Adrenal gland (tissue), 9 donors: ENCODE measurements at regions not wholly inside any gene's neighbourhood (a gene's known extent, or its start where the extent isn't known, plus 50 kb on each side); places are given as distances from the start of the nearest gene placed in this dataset.

Source experiments
- DNase-seq, 7 donors: peaks; one replicate each; pipeline ENCODE4 v3.0.0-alpha.2; 2019 to 2020
- H3K27ac ChIP-seq, 5 donors: fragments of 200-600 bp; sonication (generic) in 4 of 5; 1 replicate in 3 of 5; 2 replicates in 2 of 5; pipeline versions ENCODE4 v1.5.1 to v1.8.0; 2016 to 2020; ENCODE audit warnings: mild to moderate bottlenecking in 1 of 5
- H3K27me3 ChIP-seq: fragments of 200-600 bp; 2 replicates; pipeline ENCODE4 v1.8.0; 2021
- H3K36me3 ChIP-seq, 2 donors: fragments of 200-600 bp; replicated peaks in 1 of 2; 1 replicate in 1 of 2; 2 replicates in 1 of 2; pipeline versions ENCODE4 v1.5.1 to v1.8.0; 2018 to 2022
- H3K4me1 ChIP-seq, 2 donors: fragments of 200-600 bp; replicated peaks in 1 of 2; 1 replicate in 1 of 2; 2 replicates in 1 of 2; pipeline versions ENCODE4 v1.5.1 to v1.8.0; 2018 to 2021
- H3K4me3 ChIP-seq, 4 donors: fragments of 200-600 bp; sonication (generic) in 3 of 4; one replicate each; pipeline ENCODE4 v1.5.1; 2016 to 2018
- H3K9me3 ChIP-seq, 3 donors: fragments of 200-600 bp; sonication (generic) in 1 of 3; replicated peaks in 1 of 3; 1 replicate in 2 of 3; 2 replicates in 1 of 3; pipeline versions ENCODE4 v1.5.1 to v1.8.0; 2016 to 2021
- POLR2A ChIP-seq, 2 donors: fragments of 450-650 bp; IDR thresholded peaks; one replicate each; pipeline ENCODE4 v1.6.1; 2017; ENCODE audit warnings: antibody characterized with exemption in 2 of 2, mild to moderate bottlenecking in 2 of 2, moderate library complexity in 1 of 2
- WGBS, 4 donors: extraction: QIAGEN DNeasy Blood & Tissue Kit in 2 of 4; methylation state at CpG; one replicate each; pipeline versions ENCODE4 v1.1.5 to v1.1.7; 2013 to 2017; 5-methylcytosine and 5-hydroxymethylcytosine counted together
- intact Hi-C, 2 donors: fragments of 100-400 bp; cut with DNase I; formaldehyde crosslinking; loops; one replicate each; pipeline versions ENCODE4 v1.14.1 to v1.15.0; 2022 to 2023
- TF ChIP-seq, protein P1 (sequence below), 6 experiments: fragments of 450-650 bp in 4 of 6; fragments of 200-600 bp in 2 of 6; sonication (generic) in 1 of 6; IDR thresholded peaks; 1 replicate in 5 of 6; 2 replicates in 1 of 6; pipeline versions ENCODE4 v1.5.1 to v1.8.0; 2016 to 2021; ENCODE audit warnings: antibody characterized with exemption in 6 of 6, mild to moderate bottlenecking in 2 of 6, moderate library complexity in 1 of 6
- donor health status: healthy with polysubstance abuse.
- donor health status: Bipolar disorder and iron deficiency.
- donor health status: DM: yes; HTN: yes; CAD: no.
- donor health status: DM: no; HTN: no; CAD: no.
- donor health status: DM: no; HTN: no; CAD: no.

DNA sequence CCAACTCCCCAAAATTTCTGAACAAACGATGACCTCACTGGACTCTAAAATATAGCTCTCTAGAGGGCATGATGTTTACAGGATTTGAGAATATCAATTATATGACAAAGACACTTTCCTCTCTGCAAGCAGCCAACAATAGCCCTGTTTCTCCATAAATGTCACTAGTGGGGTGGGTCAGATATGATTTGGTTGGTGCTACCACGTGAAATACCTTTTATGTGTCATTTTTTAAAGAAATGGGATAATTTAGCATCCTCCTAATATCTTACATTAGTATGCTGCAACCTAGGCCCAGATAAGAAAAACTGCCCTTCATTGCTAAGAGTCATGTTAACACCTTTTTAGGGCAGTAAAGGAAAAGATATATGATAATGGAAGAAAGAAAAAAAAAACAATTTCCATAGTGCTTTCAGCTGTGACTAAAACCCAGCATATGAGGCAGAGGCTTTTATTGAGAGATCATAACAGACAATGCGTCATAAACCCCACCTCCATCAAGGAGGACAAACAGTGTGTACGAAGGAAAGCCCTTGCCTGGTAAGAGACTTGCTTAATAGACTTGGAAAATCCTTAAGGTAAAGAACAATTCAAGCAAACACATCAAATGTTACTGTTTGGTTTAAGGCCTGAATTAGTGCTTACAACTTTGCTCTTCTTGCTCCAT lies 372.4 kb upstream of the PAPPA start:
- Histone ChIP-seq H3K27me3 (no peaks in the 10 kb centered on the region), H3K36me3 (no peaks in the 10 kb centered on the region), H3K27ac (no peak overlapping the region), H3K9me3 (no peaks in the 10 kb centered on the region), H3K4me1 (no peaks in the 10 kb centered on the region), H3K4me3 (no peak overlapping the region)
- TF ChIP-seq POLR2A (IDR thresholded peaks at IDR 0.05), result no peak
- TF ChIP-seq, protein P1, sequence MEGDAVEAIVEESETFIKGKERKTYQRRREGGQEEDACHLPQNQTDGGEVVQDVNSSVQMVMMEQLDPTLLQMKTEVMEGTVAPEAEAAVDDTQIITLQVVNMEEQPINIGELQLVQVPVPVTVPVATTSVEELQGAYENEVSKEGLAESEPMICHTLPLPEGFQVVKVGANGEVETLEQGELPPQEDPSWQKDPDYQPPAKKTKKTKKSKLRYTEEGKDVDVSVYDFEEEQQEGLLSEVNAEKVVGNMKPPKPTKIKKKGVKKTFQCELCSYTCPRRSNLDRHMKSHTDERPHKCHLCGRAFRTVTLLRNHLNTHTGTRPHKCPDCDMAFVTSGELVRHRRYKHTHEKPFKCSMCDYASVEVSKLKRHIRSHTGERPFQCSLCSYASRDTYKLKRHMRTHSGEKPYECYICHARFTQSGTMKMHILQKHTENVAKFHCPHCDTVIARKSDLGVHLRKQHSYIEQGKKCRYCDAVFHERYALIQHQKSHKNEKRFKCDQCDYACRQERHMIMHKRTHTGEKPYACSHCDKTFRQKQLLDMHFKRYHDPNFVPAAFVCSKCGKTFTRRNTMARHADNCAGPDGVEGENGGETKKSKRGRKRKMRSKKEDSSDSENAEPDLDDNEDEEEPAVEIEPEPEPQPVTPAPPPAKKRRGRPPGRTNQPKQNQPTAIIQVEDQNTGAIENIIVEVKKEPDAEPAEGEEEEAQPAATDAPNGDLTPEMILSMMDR (IDR thresholded peaks at IDR 0.05), result no peak
- intact Hi-C loops, result no loop called here
- 50 to 60% (median 53%) methylated on average over 4 of the region's 4 CpGs for WGBS, 4 donors
- DNase-seq, result no peak

DNA sequence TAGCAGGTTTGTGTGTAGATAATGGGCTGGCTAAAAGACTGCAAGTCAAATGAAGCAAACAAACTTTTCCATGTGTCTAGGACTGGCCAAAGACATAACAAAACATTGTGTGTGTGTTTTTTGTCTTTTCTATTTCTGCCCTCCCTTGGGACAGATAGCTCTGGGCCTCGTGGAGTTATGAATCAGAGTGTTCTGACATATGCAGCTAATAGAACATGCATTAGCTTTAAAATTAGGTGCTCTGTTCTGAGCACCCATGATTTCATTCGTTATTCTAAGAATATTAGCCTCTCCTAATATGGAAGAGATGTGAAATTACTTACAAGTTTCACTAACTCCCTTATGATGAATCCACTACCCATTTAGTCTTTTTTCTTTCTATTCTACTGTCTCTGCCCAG lies 367.3 kb upstream of the PAPPA start:
- Histone ChIP-seq H3K27me3 (no peaks in the 10 kb centered on the region), H3K4me1 (no peaks in the 10 kb centered on the region), H3K9me3 (no peaks in the 10 kb centered on the region), H3K36me3 (no peaks in the 10 kb centered on the region), H3K4me3 (no peak overlapping the region), H3K27ac (no peak overlapping the region)
- intact Hi-C loops, result no loop called here
- no peak for TF ChIP-seq POLR2A (IDR thresholded peaks at IDR 0.05)
- WGBS, 4 donors, result 24 to 33% (median 30%) methylated on average over 2 of the region's 2 CpGs
- DNase-seq, result no peak

DNA sequence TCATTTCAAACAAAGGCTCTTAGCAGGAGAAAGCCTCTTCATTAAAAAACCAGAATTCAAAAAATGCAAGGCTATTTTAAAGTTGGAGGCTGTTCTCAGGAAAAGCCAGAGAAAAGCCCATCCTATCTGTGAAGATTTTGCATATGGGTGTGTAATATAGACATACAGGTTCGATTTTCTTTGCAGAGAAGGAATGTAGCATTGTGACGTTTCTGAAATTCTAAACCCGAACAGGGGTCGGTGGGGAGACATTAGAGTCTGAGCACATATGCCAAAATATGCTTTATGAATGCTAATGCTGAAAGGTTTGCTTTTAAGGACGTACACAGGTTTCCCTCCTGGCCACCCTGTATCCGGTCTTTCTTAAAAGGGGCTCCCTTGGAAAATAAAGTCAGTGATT lies 363.1 kb upstream of the PAPPA start:
- no peak for DNase-seq
- Histone ChIP-seq H3K4me1 (no peaks in the 10 kb centered on the region), H3K4me3 (no peak overlapping the region), H3K36me3 (no peaks in the 10 kb centered on the region), H3K9me3 (no peaks in the 10 kb centered on the region), H3K27me3 (no peaks in the 10 kb centered on the region), H3K27ac (no peak overlapping the region)
- intact Hi-C loops, result no loop called here
- TF ChIP-seq, protein P1 (IDR thresholded peaks at IDR 0.05), result no peak
- no peak for TF ChIP-seq POLR2A (IDR thresholded peaks at IDR 0.05)
- WGBS, 4 donors, result 41 to 66% (median 58%) methylated on average over 6 of the region's 6 CpGs

DNA sequence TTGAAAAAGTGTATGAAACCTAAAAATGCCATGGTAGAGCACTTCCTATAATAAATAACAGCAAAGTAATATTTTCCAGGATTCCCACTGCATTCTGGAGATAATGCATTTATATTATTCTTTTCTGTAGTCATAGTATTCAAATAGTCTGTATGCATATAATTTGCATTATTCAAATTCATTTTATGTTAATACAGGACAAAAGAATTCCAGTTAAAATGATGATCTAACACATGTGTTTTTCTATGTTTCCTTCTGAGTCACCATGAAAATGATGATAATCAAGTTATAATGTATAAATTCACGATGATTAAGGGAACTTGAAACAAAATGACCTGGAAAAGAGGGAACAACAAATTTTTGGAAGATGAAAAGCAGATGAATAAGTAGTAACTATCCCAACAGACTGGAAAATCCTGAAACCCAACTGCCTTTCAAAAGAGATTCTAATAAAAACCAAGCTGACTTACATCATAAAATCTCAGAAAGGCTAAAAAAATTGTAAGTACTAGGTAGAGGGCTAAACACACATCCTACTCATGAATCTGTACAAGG lies 358.6 kb upstream of the PAPPA start:
- no peak overlapping the region for H3K27ac ChIP-seq
- H3K9me3 ChIP-seq, result no peaks in the 10 kb centered on the region
- H3K4me1 ChIP-seq, result no peaks in the 10 kb centered on the region
- TF ChIP-seq POLR2A (IDR thresholded peaks at IDR 0.05), result no peak
- TF ChIP-seq, protein P1 (IDR thresholded peaks at IDR 0.05), result no peak
- no peak overlapping the region for H3K4me3 ChIP-seq
- no peaks in the 10 kb centered on the region for H3K36me3 ChIP-seq
- no peaks in the 10 kb centered on the region for H3K27me3 ChIP-seq
- no peak for DNase-seq
- 60 to 70% (median 64%) methylated on average over 1 of the region's 1 CpG for WGBS, 4 donors
- intact Hi-C loops, result no loop called here

DNA sequence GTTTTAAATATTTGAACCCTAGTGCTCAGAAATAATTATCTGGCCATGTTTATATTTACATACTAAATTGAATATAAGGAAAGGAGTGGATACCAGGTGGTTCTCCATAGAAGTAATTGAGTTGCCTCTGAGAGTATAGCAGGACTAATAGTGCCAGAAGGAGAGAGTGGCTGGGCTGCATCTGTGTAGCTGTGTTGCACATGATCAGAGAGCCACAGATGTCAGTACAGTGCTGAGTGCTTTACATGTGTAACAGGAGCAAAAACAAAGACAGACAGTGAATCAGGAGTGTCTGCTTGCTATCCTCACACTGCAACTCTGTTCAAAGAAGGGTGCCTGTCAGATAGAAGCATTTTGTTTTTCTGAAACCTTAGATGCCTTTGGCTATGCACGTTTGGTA lies 353.9 kb upstream of the PAPPA start:
- H3K36me3 ChIP-seq, result no peaks in the 10 kb centered on the region
- H3K27me3 ChIP-seq, result no peaks in the 10 kb centered on the region
- no peak for DNase-seq
- no peak overlapping the region for H3K27ac ChIP-seq
- H3K9me3 ChIP-seq, result no peaks in the 10 kb centered on the region
- no peak overlapping the region for H3K4me3 ChIP-seq
- 12 to 19% (median 15%) methylated on average over 1 of the region's 1 CpG for WGBS, 4 donors
- intact Hi-C loops, result no loop called here
- TF ChIP-seq POLR2A (IDR thresholded peaks at IDR 0.05), result no peak
- TF ChIP-seq, protein P1 (IDR thresholded peaks at IDR 0.05), result no peak
- H3K4me1 ChIP-seq, result no peaks in the 10 kb centered on the region
